ENCODE measurements at regions not wholly inside any gene's neighbourhood (a gene's known extent, or its start where the extent isn't known, plus 50 kb on each side); places are given as distances from the start of the nearest gene placed in this dataset.

GRCh38 chr15:52879904-52880303 is 89.8 kb upstream of the ONECUT1 start:
- Histone ChIP-seq H3K36me3 (no peaks in the 10 kb centered on the region), H3K27ac (no peak overlapping the region), H3K4me1 (no peaks in the 10 kb centered on the region), H3K9me3 (no peaks in the 10 kb centered on the region), H3K27me3 (no peaks in the 10 kb centered on the region), H3K4me3 (no peak overlapping the region)
- TF ChIP-seq CTCF (IDR thresholded peaks at IDR 0.05) (no peak), POLR2AphosphoS5 (IDR thresholded peaks at IDR 0.05; ENCODE audit: insufficient read depth in 1 of 2, low read depth in 1 of 2) (no peak), POLR2A (IDR thresholded peaks at IDR 0.05) (no peak)
- intact Hi-C loops (cut with DNase I), result no loop called here
- DNase-seq (ENCODE audit: extremely low spot score in 2 of 2), result peak in 1 of 2 donors; percentile 79

DNA sequence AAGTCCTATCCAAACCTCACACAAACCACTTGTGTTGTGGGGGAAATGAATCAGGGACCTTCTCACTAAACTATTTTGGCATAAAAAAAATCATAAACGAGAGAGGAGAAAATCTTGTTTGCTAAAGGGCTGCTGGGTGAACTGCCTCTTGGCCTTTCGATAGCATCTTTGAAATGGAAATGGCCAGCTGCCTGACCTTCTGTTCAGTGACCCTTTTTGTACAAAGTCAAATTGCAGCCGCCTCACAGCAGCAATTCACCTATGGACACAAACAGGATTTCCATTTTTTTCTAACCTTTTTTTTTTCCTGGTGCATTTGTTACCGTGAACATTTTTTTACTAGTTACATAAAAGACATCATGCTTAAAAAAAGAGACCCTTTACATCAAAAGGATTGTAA is 89.0 kb upstream of the ONECUT1 start:
- H3K4me3 ChIP-seq, result no peak overlapping the region
- no peak overlapping the region for H3K27ac ChIP-seq
- H3K27me3 ChIP-seq, result no peaks in the 10 kb centered on the region
- DNase-seq (ENCODE audit: extremely low spot score in 2 of 2), result no peak
- TF ChIP-seq POLR2AphosphoS5 (IDR thresholded peaks at IDR 0.05; ENCODE audit: insufficient read depth in 1 of 2, low read depth in 1 of 2) (no peak), CTCF (IDR thresholded peaks at IDR 0.05) (no peak), POLR2A (IDR thresholded peaks at IDR 0.05) (no peak)
- intact Hi-C loops (cut with DNase I), result no loop called here
- H3K9me3 ChIP-seq, result no peaks in the 10 kb centered on the region
- no peaks in the 10 kb centered on the region for H3K4me1 ChIP-seq
- H3K36me3 ChIP-seq, result no peaks in the 10 kb centered on the region

DNA sequence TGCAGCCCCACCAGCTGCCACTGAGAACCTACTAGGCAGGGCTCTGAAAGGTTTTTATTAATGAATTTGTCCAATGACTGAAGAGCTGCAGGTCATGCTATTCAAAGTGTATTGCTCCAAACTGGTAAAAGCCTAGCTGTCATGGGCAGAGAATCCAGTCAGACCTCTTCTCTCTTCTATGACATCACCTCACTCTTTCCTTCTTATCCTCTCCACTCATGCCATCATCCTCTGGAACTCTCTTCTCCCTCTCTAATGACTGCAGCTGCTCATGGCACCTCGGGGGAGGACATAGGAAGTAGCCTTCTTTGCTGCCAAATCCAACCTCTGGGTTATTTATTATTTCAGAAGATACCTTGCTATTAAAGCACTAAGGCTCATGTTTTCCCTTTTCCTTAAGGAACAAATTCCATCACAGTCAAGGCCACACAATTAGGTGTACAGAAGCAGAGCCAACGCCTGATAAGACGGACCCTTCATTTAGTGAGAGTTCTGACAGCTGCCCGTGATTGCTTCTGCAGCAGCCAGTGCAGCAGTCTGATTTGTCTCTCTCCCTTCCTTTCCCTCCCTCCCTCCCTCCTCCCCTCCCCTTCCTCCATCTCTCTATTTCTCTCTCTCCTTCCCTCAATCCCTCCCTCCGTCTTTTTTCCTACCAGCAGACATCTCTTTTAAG is 87.0 kb upstream of the ONECUT1 start:
- Histone ChIP-seq H3K27ac (no peak overlapping the region), H3K4me3 (no peak overlapping the region), H3K27me3 (no peaks in the 10 kb centered on the region), H3K9me3 (no peaks in the 10 kb centered on the region), H3K4me1 (no peaks in the 10 kb centered on the region), H3K36me3 (no peaks in the 10 kb centered on the region)
- TF ChIP-seq POLR2AphosphoS5 (IDR thresholded peaks at IDR 0.05; ENCODE audit: insufficient read depth in 1 of 2, low read depth in 1 of 2) (no peak), CTCF (IDR thresholded peaks at IDR 0.05) (no peak), POLR2A (IDR thresholded peaks at IDR 0.05) (no peak)
- no peak for DNase-seq (ENCODE audit: extremely low spot score in 2 of 2)
- intact Hi-C loops (cut with DNase I), result no loop called here

- H3K27me3 ChIP-seq, result no peaks in the 10 kb centered on the region
- no peaks in the 10 kb centered on the region for H3K36me3 ChIP-seq
- H3K9me3 ChIP-seq, result no peaks in the 10 kb centered on the region
- intact Hi-C loops (cut with DNase I), result no loop called here
- no peak for DNase-seq (ENCODE audit: extremely low spot score in 2 of 2)
- H3K4me1 ChIP-seq, result no peaks in the 10 kb centered on the region
- H3K4me3 ChIP-seq, result no peak overlapping the region
- TF ChIP-seq POLR2A (IDR thresholded peaks at IDR 0.05) (no peak), CTCF (IDR thresholded peaks at IDR 0.05) (no peak), POLR2AphosphoS5 (IDR thresholded peaks at IDR 0.05; ENCODE audit: insufficient read depth in 1 of 2, low read depth in 1 of 2) (no peak)
- no peak overlapping the region for H3K27ac ChIP-seq
These were observed 82.1 kb upstream of the ONECUT1 start for GRCh38 chr15:52872036-52872818.

GRCh38 chr15:52870015-52870414 is 79.9 kb upstream of the ONECUT1 start:
- TF ChIP-seq POLR2A (IDR thresholded peaks at IDR 0.05) (no peak), POLR2AphosphoS5 (IDR thresholded peaks at IDR 0.05; ENCODE audit: insufficient read depth in 1 of 2, low read depth in 1 of 2) (no peak), CTCF (IDR thresholded peaks at IDR 0.05) (no peak)
- no peaks in the 10 kb centered on the region for H3K9me3 ChIP-seq
- no peak overlapping the region for H3K27ac ChIP-seq
- H3K36me3 ChIP-seq, result no peaks in the 10 kb centered on the region
- H3K27me3 ChIP-seq, result no peaks in the 10 kb centered on the region
- DNase-seq (ENCODE audit: extremely low spot score in 2 of 2), result peak in 1 of 2 donors; percentile 18
- H3K4me1 ChIP-seq, result no peaks in the 10 kb centered on the region
- intact Hi-C loops (cut with DNase I), result no loop called here
- H3K4me3 ChIP-seq, result no peak overlapping the region

All from vagina (tissue), 2 donors.